ENCODE measurements at regions not wholly inside any gene's neighbourhood (a gene's known extent, or its start where the extent isn't known, plus 50 kb on each side); places are given as distances from the start of the nearest gene placed in this dataset.
"Not testable (repeated sequence)": the region's sequence is repeated elsewhere in the genome, so short reads cannot be mapped to it uniquely, and the experiment has no call there.

- DNase-seq (ENCODE audit: low read depth) = not testable (repeated sequence)
Measured at GRCh38 chr6:49274809-49275769, 188.0 kb downstream of the MMUT start.

DNA sequence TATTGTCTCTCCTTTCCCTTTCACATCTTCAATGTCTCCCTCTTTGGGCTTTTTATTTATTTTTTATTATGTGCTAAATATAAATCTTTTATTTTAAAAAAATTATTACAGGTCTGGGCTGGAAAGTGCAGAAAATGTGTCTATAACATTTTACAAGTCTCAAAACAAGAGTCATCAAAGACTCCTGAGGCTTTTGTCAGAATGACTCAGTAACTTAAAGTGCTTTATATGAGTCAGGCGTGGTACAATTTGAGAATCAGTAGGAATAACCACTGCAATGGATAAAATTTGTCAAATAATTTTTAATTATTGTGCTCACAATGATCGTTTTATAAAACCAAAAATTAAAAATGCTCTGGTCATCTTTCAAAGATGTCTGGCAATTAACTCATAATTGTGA lies 193.9 kb downstream of the MMUT start:
- DNase-seq (ENCODE audit: low read depth) = no peak

DNA sequence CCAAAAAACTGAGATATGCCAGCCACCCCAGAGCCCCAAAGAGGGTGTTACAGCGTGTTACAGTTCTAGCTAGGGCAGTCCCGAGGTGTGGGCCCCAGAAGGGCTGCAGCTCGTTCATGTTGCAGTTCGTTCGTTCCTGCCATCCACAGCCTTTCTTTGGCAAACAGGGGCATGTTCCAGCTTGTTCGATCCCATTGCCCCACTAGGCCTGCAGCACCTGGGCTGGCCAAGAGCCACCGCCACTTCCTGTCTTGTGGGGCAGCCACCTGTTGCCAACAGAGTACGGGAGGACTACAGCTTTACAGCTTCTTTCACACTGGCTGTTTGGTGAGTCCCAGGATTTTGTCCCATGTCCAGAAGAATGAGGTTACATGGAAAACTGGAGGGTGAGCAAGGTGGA lies 198.1 kb downstream of the MMUT start:
- DNase-seq (ENCODE audit: low read depth) = no peak

GRCh38 chr6:49264496-49264895 lies 198.6 kb downstream of the MMUT start:
- DNase-seq (ENCODE audit: low read depth) = no peak

- no peak for DNase-seq (ENCODE audit: low read depth)
Measured at GRCh38 chr6:49257549-49257948, 205.5 kb downstream of the MMUT start.

DNA sequence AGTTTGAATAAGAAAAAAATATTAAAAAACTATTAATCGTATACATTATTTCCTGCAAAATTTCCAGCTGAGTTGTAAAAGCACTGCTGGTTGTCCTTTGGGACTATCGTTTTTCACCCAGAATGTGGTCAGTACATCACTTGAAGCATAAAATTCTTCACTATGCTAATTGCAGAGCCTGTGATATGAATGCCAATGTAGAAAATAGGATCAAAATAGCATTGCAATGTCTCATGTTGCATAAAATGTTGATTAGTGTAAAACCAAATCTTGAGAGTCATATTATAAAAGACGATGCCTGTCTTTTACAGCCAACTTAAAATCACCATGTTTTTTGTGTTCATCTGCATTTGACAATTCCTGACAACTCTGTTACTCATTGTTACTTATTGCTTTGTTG lies 207.7 kb downstream of the MMUT start:
- DNase-seq (ENCODE audit: low read depth) = no peak

- no peak for DNase-seq (ENCODE audit: low read depth)
Measured at GRCh38 chr6:49252901-49253300, 210.2 kb downstream of the MMUT start.

DNA sequence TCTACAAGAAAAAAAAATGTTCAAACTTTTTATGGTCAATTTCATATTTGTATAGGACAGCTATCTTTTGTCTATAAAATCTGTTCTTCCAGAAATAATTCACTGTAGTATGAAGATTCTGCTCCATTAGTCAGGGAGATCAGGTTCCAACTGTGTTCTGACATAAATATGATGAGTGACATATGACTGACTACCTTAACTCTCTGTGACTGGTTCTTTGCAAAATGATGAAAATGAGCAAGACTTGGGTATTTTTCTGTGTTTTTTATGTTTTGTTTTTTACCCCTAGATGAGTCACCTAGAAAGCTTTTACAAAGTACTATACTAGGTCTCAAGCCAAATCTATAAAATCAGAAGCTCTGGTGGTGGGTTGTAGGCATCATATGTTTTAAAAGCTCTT lies 229.6 kb downstream of the MMUT start:
- DNase-seq (ENCODE audit: low read depth) = no peak

DNA sequence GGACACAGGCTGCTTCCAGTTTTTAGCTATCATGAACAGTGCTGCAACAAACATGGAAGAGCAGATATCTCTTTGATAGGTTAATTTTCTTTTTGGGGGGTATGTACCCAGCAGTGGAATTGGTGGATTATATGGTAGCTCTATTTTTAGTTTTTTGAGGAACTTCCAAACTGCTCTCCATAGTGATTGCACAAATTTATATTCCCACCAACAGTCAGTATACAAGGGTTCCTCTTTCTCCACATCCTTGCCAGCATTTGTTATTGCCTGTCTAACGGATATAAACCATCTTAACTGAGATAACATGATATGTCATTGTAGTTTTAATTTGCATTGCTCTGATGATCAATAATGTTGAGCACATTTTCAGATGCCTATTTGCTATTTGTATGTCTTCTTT lies 237.6 kb downstream of the MMUT start:
- DNase-seq (ENCODE audit: low read depth) = no peak

DNA sequence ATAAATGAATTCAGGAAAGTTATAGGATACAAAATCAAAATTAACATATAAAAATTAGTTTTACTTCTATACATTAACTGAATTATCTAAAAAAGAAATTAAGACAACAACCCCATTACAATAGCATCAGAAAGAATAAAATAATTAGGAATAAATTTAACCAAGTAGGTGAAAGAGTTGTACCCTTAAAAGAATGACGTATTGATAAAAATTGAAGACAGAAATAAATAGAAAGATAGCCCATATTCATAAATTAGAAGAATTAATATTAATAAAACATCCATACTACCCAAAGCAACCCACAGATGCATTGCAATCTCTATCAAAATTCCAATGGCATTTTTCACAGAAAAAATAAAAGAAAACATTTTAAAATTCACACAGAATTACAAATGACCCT lies 242.8 kb downstream of the MMUT start:
- DNase-seq (ENCODE audit: low read depth) = no peak

DNA sequence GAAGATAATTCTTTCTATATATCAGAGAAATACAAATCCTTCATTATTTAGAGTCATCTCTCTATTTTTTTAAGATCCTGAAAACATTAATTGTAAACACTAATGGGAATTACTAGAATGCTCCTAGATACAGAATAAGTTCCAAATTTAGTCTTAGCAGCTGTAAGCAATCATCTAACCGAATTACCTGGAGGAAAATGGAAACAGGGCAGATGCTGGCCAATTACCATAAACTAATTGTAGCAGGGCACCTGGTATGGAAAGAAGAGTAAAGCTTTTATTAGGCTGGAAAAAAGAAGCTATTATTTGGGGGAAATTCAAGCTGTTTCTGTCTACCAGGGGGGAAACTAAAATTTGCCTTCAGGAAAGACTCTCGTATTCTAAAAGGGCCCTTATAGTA lies 257.5 kb downstream of the MMUT start:
- no peak for DNase-seq (ENCODE audit: low read depth)

DNA sequence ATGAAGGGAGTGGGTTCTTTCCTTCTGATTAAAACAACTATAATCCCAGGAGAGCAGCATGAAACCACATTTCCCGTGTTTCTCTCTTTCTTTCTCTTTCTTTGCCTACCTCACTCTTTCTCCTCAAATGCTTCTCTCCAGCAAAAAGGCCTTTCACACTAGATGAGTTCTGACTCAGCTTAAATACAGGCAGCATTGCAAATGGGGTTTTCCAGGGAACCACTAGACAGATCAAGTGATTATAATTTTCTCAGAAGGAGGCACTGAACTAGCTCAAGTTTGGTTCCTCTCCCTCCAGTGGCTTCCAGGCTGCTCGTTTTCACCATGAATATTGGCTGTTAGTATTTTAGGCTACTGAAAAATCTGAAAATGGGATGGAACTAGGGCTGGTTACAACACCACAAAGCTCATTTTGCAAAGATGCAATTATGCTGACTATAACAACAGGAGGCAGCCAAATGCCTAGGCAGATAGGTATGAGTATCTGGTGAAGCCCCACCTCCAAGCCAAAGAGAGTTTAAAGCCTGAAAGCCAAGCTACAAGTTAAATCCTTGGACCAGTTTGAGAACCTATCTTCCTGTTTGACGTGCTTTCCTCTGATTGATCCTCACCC lies 260.0 kb downstream of the MMUT start:
- DNase-seq (ENCODE audit: low read depth) = no peak

GRCh38 chr6:49198015-49198414 lies 265.0 kb downstream of the MMUT start:
- no peak for DNase-seq (ENCODE audit: low read depth)

GRCh38 chr6:49162379-49162778 lies 300.7 kb downstream of the MMUT start:
- DNase-seq (ENCODE audit: low read depth) = not testable (repeated sequence)

- no peak for DNase-seq (ENCODE audit: low read depth)
Measured at GRCh38 chr6:49155316-49155715, 307.7 kb downstream of the MMUT start.

DNA sequence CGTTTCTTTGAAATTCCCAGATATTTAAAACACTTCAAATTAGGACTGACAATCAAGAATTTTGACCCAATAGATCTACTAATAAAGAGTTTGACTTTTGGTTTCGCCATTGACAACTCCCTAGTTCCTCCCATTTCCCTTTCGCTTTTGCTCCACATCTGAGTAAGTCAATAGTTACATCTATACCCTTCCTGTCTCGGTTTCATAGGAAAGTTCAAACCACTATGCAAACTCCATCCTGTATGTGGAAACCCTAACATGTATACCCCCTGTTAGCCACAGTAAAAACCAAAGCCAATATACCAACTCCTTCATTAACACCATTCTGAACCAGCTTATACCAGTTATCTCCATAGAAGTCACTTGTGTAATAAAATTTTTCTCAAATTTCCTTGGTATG lies 311.1 kb downstream of the MMUT start:
- no peak for DNase-seq (ENCODE audit: low read depth)

DNA sequence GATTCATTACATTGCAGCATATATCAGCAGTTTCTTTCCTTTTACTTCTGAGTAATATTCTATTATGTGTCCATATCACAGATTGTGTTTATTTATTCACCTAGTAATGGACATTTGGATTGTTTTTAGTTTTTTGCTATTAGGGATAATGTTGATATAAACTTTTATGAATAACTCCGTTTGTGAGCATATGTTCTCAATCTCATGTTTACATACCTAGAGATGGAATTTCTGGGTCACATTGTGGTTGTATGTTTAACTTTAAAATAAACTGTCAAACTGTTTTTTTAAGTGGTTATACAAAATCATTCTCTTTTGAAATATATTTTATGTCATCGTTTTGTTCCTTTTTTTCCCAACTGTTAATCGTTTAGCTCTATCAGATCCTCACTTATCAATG lies 311.6 kb downstream of the MMUT start:
- DNase-seq (ENCODE audit: low read depth) = no peak

DNA sequence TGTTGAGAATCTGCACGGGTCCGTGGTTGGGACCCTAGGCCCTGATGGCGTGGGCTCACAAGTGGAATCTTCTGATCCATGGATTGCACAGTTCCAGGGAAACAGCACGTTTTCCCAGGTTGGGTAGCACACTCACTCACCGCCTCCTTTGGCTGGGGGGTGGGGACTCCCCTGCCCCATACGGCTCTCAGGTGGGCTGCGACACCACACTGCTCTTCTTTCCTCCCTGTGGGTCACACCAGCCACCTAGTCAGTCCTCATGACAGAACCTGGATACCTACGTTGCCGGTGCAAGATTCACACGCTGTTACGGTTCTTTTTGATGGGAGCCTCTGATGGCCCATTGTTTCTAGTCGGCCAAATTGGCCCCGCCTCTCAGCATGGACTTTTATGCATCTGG lies 312.0 kb downstream of the MMUT start:
- no peak for DNase-seq (ENCODE audit: low read depth)

- no peak for DNase-seq (ENCODE audit: low read depth)
Measured at GRCh38 chr6:49145280-49145679, 317.8 kb downstream of the MMUT start.

DNA sequence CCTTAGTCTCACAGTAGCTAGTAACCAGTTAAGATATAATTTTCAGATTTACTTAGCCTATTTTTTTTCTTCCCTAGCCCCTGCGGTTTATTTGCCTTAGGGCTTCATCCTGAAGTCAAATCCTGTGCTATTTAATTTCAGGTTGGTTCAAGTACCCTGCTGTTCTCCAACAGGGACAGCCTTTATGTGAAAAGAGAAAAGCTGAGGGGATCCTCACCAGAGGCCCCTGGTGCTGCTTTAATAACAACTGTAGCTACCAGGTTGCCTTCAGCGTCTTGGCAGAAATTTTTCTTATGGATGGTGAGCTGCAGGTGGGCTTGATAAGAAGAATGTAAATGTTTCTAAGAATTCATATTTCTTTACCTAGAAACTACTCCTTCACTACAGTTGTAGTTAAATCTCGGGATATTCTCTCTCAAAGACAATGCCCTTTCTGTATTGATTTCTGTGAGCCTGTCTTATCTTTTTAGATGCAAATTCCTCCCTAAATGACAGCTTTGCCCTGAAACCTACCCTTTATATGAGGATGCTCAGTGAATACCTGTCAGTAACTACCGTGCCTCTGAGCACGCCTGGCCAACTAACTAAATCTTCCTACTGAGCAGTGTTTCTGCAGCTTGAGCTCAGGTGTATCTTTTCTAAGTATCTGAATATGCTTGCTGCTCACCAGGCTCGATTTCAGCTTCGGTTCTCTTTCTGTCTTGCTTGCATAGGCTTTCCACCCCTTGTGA lies 320.5 kb downstream of the MMUT start:
- no peak for DNase-seq (ENCODE audit: low read depth)

- no peak for DNase-seq (ENCODE audit: low read depth)
Measured at GRCh38 chr6:49121970-49122369, 341.1 kb downstream of the MMUT start.

DNA sequence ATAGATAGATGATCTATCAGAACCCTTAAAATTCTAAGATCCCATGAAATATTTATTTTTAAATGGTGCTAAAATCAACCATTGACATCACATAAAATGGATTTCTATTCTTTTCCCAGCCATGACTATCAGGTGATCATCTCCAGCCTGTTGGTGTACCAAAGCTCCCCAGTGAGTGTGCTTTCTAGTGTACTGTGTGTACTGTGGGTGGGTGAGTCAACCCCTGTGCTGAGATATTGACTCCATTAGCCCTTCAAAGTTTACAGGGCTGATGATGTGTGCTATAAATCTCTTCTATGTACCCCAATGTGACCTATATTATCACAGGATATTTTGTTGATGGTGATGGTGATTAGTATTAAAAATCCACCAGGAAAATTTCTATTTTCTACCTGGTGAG lies 344.6 kb downstream of the MMUT start:
- no peak for DNase-seq (ENCODE audit: low read depth)

DNA sequence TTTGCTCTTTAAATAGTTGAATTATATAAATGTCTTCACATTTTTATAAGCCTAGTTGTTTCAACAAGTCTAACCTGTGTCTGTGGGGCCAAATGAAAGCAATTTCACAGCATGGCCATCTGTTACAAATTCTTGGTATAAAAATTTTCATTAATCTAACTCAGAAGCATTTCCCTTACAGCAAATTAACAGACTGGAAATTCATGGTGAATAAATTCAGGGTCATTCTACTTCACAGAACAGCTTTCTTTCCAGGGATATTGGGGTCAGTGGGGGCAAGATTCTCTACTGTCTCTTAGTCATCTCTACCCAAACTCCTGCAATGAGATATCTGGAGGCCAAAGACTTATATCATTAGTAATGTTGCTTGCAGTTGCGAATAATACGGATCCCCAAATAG lies 352.1 kb downstream of the MMUT start:
- no peak for DNase-seq (ENCODE audit: low read depth)

Data from GM04503 (cell line).